Frontal cortex (tissue), 3 donors: ENCODE measurements at regions not wholly inside any gene's neighbourhood (a gene's known extent, or its start where the extent isn't known, plus 50 kb on each side); places are given as distances from the start of the nearest gene placed in this dataset.
"Not testable (repeated sequence)": the region's sequence is repeated elsewhere in the genome, so short reads cannot be mapped to it uniquely, and the experiment has no call there.

Experiments
- DNase-seq, 2 donors: peaks; one replicate each; pipeline ENCODE4 v3.0.0; 2012; ENCODE audit warnings: low spot score in 2 of 2
- FAIRE-seq: peaks from 2 replicates; lab custom pipeline; 2012; peaks lifted over from hg19 to GRCh38; lab: Jason Lieb, UNC
- donor health status: control.
- donor health status: control.
- donor health status: control.

GRCh38 chr1:200496937-200497336 is 87.1 kb upstream of the ZNF281 start:
- FAIRE-seq (no peak), DNase-seq (no peak)

GRCh38 chr1:200495901-200496300 is 86.1 kb upstream of the ZNF281 start:
- no peak for FAIRE-seq

GRCh38 chr1:200493344-200493743 is 83.5 kb upstream of the ZNF281 start:
- FAIRE-seq (no peak), DNase-seq (no peak)

More at GRCh38 chr1:200495901-200496300, 86.1 kb upstream of the ZNF281 start:
- DNase-seq, result no peak

- no peak for DNase-seq
- FAIRE-seq, result no peak
These were observed 81.3 kb upstream of the ZNF281 start for GRCh38 chr1:200491103-200491502.

- no peak for FAIRE-seq
- DNase-seq, result no peak
These were observed 80.3 kb upstream of the ZNF281 start for GRCh38 chr1:200490183-200490582.

- DNase-seq (peak; percentile 28 to 55), FAIRE-seq (peak; percentile 42)
These were observed 78.7 kb upstream of the ZNF281 start for GRCh38 chr1:200488375-200489165.

- FAIRE-seq (no peak), DNase-seq (no peak)
These were observed 77.8 kb upstream of the ZNF281 start for GRCh38 chr1:200487650-200488049.

GRCh38 chr1:200486634-200487033 is 76.8 kb upstream of the ZNF281 start:
- DNase-seq (no peak), FAIRE-seq (no peak)

- FAIRE-seq, DNase-seq: not testable (repeated sequence)
These were observed 74.7 kb upstream of the ZNF281 start for GRCh38 chr1:200484438-200484946.

- FAIRE-seq, result no peak
- no peak for DNase-seq
These were observed 73.8 kb upstream of the ZNF281 start for GRCh38 chr1:200483491-200484143.

- FAIRE-seq (no peak), DNase-seq (no peak)
These were observed 71.1 kb upstream of the ZNF281 start for GRCh38 chr1:200480964-200481363.

GRCh38 chr1:200479816-200480215 is 70.0 kb upstream of the ZNF281 start:
- FAIRE-seq, result no peak
- DNase-seq, result no peak

- DNase-seq, result no peak
- no peak for FAIRE-seq
These were observed 69.2 kb upstream of the ZNF281 start for GRCh38 chr1:200478945-200479558.

- no peak for FAIRE-seq
These were observed 68.4 kb upstream of the ZNF281 start for GRCh38 chr1:200478239-200478623.

GRCh38 chr1:200474633-200475032 is 64.8 kb upstream of the ZNF281 start:
- DNase-seq, result no peak
- FAIRE-seq, result no peak

More at GRCh38 chr1:200478239-200478623, 68.4 kb upstream of the ZNF281 start:
- DNase-seq, result no peak

GRCh38 chr1:200473698-200474371 is 64.0 kb upstream of the ZNF281 start:
- no peak for DNase-seq
- FAIRE-seq, result no peak

GRCh38 chr1:200471739-200472138 is 61.9 kb upstream of the ZNF281 start:
- FAIRE-seq (no peak), DNase-seq (no peak)

GRCh38 chr1:200468264-200469001 is 58.6 kb upstream of the ZNF281 start:
- FAIRE-seq (no peak), DNase-seq (no peak)

GRCh38 chr1:200464784-200465400 is 55.1 kb upstream of the ZNF281 start:
- FAIRE-seq (no peak), DNase-seq (no peak)
